ENCODE measurements at regions not wholly inside any gene's neighbourhood (a gene's known extent, or its start where the extent isn't known, plus 50 kb on each side); places are given as distances from the start of the nearest gene placed in this dataset.
A peak's percentile ranks its signal among the peaks of the same experiment; 100 is the strongest.

- DNase-seq (ENCODE audit: low read depth), result no peak
Measured at GRCh38 chr16:65201511-65201910, 79.6 kb upstream of the CDH11 start.

DNA sequence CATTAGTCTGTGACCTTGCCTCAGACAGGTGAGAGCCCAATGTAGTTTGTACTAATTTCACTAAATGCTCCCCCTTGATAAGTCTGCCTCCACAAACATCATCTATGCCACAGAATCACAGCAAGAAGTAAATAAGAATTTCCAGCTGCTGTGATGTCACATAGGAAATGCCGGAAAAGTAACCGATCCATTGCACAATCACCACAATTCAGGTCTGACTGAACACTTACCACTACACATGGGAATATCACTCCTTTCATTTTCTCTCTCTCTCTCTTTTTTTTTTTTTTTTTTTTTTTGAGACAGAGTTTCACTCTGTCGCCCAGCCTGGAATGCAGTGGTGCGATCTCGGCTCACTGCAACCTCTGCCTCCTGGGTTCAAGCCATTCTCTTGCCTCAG lies 79.0 kb upstream of the CDH11 start:
- DNase-seq (ENCODE audit: low read depth), result no peak

- no peak for DNase-seq (ENCODE audit: low read depth)
Measured at GRCh38 chr16:65200156-65200773, 78.4 kb upstream of the CDH11 start.

DNA sequence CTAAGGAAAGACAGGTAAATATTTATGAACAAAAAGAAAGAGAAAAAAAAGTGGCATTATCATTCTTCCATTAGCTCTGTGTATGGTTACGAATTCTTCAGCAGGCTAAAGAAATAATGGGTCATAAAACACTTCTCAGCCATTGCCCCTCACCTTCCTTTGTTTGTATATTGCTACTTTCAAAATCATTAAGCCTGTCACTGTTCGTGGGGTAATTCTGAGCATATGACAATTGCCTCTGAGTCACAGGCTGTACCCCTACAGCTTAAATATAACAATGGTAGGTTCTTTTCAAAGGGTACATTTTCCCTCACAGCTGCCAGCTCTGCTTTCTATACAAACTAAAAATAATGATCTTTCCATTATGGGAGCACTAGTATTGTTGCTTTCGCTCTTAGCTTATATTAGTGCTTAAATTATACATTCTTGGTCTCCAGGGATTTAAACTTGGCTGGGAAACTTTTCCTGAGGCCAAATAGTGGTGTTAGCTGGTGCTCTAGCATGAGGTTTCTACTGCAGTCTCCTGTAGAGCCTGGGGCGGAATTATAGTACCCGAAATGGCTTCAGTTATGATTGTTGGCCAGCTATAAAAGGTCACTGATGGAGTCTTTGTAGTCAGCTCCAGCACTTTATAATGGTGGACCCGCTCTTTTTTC lies 74.7 kb upstream of the CDH11 start:
- DNase-seq (ENCODE audit: low read depth), result no peak

DNA sequence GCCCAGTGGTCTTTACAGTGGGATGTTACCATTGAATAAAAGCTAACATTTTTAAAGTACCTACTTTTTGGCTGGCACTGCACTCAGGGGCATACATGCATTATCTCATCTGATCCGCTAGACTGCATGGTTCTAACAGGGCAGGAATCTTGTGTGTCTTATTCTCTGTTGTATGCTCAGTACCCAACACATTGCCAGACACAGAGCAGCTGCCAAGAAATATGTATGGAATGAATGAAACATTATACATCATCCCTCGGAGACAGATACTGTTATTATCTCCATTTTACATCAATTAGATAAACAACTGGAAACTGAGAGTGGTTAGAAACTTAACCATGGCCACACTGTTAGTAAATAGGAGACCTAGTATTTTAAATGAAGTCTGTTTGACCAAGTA lies 74.1 kb upstream of the CDH11 start:
- no peak for DNase-seq (ENCODE audit: low read depth)

DNA sequence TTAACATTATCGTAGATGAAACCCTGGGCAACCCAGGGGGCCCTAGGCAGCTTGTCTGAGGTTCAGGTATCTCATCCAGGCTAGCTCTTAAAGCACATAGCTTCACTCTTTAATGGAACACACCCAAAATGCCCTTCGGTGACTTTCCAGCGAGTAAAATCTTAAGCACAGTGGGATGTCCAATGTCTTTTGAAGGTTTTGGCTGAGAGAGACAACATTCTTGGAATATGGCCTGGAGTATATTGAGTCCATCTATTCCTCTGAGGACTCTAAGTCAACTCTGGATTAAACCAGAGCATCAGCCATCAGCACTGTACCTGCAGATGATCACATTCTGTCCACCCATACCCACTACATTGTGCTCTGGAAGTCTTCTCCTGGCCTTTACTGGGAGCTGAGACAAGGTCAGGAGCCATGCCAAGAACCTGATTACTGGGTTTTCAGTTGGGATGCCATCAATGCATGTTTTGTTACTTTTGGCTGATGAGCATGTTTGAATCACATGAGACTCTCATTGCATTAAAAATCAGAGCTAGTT lies 63.4 kb upstream of the CDH11 start:
- DNase-seq (ENCODE audit: low read depth), result no peak

- no peak for DNase-seq (ENCODE audit: low read depth)
Measured at GRCh38 chr16:65181071-65181561, 59.3 kb upstream of the CDH11 start.

GRCh38 chr16:65178151-65178550 lies 56.3 kb upstream of the CDH11 start:
- DNase-seq (ENCODE audit: low read depth), result peak; percentile 27

DNA sequence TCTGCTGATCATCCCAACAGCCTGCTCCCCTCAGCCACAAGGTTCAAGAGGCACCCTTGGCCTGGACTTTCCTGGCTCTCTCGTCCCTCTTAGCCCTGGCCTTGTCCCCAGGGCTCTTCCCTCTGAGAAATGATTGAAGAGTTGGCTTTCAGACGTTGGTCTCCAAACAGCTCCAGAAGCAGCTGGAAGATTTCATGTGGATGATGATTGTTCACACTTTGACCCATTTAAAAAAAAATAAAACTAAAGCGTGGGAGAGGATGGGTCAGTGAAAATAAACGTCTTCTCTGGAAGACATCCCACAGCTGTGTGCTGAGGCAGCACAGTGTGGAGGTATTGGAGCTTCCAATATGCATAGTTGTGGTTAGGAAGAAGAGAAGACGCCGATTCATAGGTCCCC lies 54.7 kb upstream of the CDH11 start:
- no peak for DNase-seq (ENCODE audit: low read depth)

DNA sequence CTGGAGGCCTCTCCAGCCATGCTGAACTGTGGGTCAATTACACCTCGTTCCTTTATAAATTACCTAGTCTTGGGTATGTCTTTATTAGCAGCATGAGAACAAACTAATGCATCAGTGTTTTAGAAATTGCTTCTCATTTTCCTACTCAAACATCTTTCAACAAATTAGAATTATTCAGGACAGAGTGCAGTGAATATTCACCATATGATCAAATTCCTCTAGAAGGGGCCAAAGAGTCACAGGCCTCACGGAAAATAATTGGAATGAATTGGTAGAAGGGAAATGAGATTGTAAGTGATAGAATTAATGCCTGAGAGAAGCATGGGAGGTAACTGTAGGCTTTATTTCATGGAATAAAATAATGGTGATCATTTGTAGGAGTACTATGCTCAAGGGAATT lies 50.5 kb upstream of the CDH11 start:
- no peak for DNase-seq (ENCODE audit: low read depth)
